ENCODE measurements at regions not wholly inside any gene's neighbourhood (a gene's known extent, or its start where the extent isn't known, plus 50 kb on each side); places are given as distances from the start of the nearest gene placed in this dataset.
"Not testable (repeated sequence)": the region's sequence is repeated elsewhere in the genome, so short reads cannot be mapped to it uniquely, and the experiment has no call there.

GRCh38 chr9:62843706-62844290 is 1654.0 kb downstream of the SPATA31A7 start:
- TF ChIP-seq, protein P1, sequence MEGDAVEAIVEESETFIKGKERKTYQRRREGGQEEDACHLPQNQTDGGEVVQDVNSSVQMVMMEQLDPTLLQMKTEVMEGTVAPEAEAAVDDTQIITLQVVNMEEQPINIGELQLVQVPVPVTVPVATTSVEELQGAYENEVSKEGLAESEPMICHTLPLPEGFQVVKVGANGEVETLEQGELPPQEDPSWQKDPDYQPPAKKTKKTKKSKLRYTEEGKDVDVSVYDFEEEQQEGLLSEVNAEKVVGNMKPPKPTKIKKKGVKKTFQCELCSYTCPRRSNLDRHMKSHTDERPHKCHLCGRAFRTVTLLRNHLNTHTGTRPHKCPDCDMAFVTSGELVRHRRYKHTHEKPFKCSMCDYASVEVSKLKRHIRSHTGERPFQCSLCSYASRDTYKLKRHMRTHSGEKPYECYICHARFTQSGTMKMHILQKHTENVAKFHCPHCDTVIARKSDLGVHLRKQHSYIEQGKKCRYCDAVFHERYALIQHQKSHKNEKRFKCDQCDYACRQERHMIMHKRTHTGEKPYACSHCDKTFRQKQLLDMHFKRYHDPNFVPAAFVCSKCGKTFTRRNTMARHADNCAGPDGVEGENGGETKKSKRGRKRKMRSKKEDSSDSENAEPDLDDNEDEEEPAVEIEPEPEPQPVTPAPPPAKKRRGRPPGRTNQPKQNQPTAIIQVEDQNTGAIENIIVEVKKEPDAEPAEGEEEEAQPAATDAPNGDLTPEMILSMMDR (IDR thresholded peaks at IDR 0.05): not testable (repeated sequence)
- TF ChIP-seq POLR2A (IDR thresholded peaks at IDR 0.05; ENCODE audit: low read depth); POLR2AphosphoS5 (IDR thresholded peaks at IDR 0.05): not testable (repeated sequence)
